ENCODE measurements at regions not wholly inside any gene's neighbourhood (a gene's known extent, or its start where the extent isn't known, plus 50 kb on each side); places are given as distances from the start of the nearest gene placed in this dataset.

DNA sequence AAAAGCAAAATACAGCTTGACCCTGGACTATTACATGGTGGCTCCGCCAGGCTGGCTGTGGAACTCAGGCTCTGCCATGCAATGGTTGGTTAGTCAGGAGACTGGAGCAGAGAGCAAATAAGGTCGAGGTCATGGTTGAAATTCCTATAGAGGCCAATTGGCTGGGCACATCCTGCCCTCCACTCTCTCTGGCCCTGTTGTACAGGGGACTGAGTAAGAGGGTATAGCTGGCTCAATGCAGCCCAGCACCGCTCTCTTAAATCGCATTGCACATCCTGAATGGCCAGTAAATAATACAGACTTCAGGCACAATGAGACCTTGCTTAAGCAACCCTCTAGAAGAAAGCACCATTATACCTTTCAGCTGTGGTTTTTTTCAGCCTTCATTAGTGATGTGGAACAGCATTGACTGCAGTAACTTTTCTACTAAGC, 59.3 kb upstream of the PPP2R5A start:
- no peak for DNase-seq

DNA sequence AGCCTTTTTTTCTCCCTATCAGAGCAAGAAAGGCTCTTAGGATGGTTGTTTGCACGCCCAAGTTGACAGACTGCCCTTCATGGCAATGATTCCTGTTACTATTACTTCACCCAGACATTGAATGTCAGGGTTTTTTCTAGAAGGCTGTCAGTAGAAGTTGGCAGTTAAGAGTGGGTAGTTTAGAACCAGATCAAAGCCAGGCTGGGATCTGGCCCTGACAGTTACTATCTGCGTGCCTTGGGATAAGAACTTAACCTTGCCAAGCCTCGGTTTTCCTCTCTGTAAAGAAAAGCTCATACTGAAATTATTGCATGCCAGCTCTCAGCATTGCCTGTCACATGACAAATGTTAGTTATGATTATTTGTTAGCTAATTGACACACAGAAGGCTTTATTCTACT, 58.7 kb upstream of the PPP2R5A start:
- DNase-seq: no peak

GRCh38 chr1:212228076-212228475, 57.1 kb upstream of the PPP2R5A start:
- no peak for DNase-seq

DNA sequence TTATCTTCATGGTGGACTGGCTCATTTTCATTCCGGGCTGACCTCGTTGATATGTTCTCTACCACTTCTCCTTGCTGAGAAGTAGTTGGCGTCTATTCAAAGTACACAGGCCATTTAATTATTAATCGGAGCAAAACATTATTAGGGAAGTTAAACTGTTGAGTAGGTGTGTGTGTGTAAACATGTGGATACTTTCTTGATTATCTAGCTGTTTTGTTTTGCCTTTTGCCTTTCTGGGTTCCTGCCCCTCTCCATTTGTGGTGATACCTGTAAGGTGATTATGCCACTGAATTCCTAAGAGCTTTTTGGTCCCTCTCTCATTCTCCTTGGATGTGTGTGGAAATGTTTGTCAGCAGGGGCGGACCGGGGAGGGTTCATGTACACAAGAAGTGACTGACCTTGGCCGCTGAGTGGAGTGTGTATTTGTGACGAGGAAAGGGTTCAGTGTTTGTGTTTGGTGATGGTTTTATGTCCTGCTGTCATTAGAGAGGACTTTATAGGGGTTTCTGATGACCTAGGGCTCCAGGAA, 56.6 kb upstream of the PPP2R5A start:
- no peak for DNase-seq

DNA sequence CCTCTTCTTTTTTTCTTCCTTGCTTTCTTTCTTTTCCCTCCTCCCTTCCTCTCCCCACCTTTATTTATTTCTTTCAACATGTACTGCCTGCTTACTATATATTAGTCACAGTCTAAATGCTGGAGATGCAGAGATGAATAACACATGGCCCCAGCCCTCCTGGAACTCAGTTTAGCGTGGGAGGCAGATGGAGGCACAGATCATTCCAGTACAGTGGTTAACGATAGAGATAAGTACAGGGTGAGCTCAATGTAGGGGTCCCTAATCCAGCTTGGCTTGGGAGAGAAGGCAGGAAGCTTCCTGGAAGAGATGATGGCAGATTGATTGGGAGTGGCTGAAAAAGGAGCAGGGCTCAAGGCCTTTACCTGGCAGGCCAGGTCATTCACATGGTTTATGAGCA, 55.6 kb upstream of the PPP2R5A start:
- no peak for DNase-seq

- no peak for DNase-seq
Observed at GRCh38 chr1:212230329-212230728, 54.9 kb upstream of the PPP2R5A start.

- DNase-seq: no peak
Observed at GRCh38 chr1:212231372-212231771, 53.8 kb upstream of the PPP2R5A start.

GRCh38 chr1:212232090-212232489, 53.1 kb upstream of the PPP2R5A start:
- DNase-seq: no peak

- DNase-seq: no peak
Observed at GRCh38 chr1:212233321-212233720, 51.9 kb upstream of the PPP2R5A start.

- DNase-seq: peak in 1 of 14 donors; percentile 17
Observed at GRCh38 chr1:212234431-212235395, 50.5 kb upstream of the PPP2R5A start.

All from C1 segment of cervical spinal cord (tissue), 14 donors.